ENCODE measurements at regions not wholly inside any gene's neighbourhood (a gene's known extent, or its start where the extent isn't known, plus 50 kb on each side); places are given as distances from the start of the nearest gene placed in this dataset.

DNA sequence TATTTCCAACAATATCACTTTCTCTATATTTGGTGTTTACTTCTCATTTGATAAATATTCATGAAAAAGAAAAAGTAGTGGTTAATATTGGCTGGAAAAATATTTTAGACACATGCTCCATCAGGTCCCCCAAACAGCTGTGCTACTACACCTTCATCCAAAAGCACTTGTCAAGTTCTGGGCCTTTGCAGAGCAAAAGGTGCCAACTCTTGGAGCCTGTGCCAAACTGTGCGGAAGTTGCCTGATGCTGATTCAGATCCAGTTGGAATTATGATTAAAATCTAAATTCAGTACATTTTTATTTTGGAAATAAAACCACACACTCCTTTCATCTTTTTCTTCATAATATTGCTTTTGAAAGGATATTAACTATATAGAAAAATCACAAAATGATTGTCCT is 1497.4 kb upstream of the CADM2 start:
- H3K9me3 ChIP-seq (ENCODE audit: low read length), result no peaks in the 10 kb centered on the region
- no peaks in the 10 kb centered on the region for H4K20me1 ChIP-seq (ENCODE audit: insufficient read depth, low read length)
- BruUV-seq (replicated peaks), result no TSS peak
- ChIA-PET POLR2A (no interaction called here), CTCF (ENCODE audit: unreplicated experiment) (no interaction called here)
- no peak overlapping the region for H3K4me2 ChIP-seq (ENCODE audit: low read length)
- intact Hi-C loops (cut with micrococcal nuclease; ENCODE audit: unreplicated experiment), result no loop called here
- H3K9me2 ChIP-seq (ENCODE audit: insufficient read depth, low read length), result no peaks in the 10 kb centered on the region
- no peaks in the 10 kb centered on the region for H3K79me2 ChIP-seq (ENCODE audit: insufficient read depth, low read depth, low read length)
- no peak overlapping the region for H3K27ac ChIP-seq (ENCODE audit: low read depth, low read length, poor library complexity, severe bottlenecking)
- TF ChIP-seq, protein P1, sequence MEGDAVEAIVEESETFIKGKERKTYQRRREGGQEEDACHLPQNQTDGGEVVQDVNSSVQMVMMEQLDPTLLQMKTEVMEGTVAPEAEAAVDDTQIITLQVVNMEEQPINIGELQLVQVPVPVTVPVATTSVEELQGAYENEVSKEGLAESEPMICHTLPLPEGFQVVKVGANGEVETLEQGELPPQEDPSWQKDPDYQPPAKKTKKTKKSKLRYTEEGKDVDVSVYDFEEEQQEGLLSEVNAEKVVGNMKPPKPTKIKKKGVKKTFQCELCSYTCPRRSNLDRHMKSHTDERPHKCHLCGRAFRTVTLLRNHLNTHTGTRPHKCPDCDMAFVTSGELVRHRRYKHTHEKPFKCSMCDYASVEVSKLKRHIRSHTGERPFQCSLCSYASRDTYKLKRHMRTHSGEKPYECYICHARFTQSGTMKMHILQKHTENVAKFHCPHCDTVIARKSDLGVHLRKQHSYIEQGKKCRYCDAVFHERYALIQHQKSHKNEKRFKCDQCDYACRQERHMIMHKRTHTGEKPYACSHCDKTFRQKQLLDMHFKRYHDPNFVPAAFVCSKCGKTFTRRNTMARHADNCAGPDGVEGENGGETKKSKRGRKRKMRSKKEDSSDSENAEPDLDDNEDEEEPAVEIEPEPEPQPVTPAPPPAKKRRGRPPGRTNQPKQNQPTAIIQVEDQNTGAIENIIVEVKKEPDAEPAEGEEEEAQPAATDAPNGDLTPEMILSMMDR (conservative IDR thresholded peaks at IDR 0.05; ENCODE audit: low read length), result no peak
- TF ChIP-seq EZH2phosphoT487 (IDR thresholded peaks at IDR 0.05; ENCODE audit: borderline replicate concordance, low read depth, low read length), result no peak
- H3K4me1 ChIP-seq (ENCODE audit: insufficient read depth, low read length, poor library complexity, severe bottlenecking), result no peaks in the 10 kb centered on the region
- no peak for DNase-seq (ENCODE audit: low spot score)
- no peak overlapping the region for H3K4me3 ChIP-seq (ENCODE audit: low read depth, low read length, poor library complexity, severe bottlenecking)
- no peaks in the 10 kb centered on the region for H3K36me3 ChIP-seq (ENCODE audit: insufficient read depth, low read length)
- no peak overlapping the region for H2AFZ ChIP-seq (ENCODE audit: low read length)

GRCh38 chr3:83477563-83477962 is 1481.2 kb upstream of the CADM2 start:
- Histone ChIP-seq H3K79me2 (ENCODE audit: insufficient read depth, low read depth, low read length) (no peaks in the 10 kb centered on the region), H2AFZ (ENCODE audit: low read length) (no peak overlapping the region), H4K20me1 (ENCODE audit: insufficient read depth, low read length) (no peaks in the 10 kb centered on the region), H3K36me3 (ENCODE audit: insufficient read depth, low read length) (no peaks in the 10 kb centered on the region), H3K27ac (ENCODE audit: low read depth, low read length, poor library complexity, severe bottlenecking) (no peak overlapping the region), H3K4me2 (ENCODE audit: low read length) (no peak overlapping the region), H3K4me1 (ENCODE audit: insufficient read depth, low read length, poor library complexity, severe bottlenecking) (no peaks in the 10 kb centered on the region), H3K9me2 (ENCODE audit: insufficient read depth, low read length) (no peaks in the 10 kb centered on the region), H3K9me3 (ENCODE audit: low read length) (no peaks in the 10 kb centered on the region), H3K4me3 (ENCODE audit: low read depth, low read length, poor library complexity, severe bottlenecking) (no peak overlapping the region)
- CTCF ChIA-PET (ENCODE audit: unreplicated experiment), result no interaction called here
- POLR2A ChIA-PET, result no interaction called here
- intact Hi-C loops (cut with micrococcal nuclease; ENCODE audit: unreplicated experiment), result no loop called here
- TF ChIP-seq, protein P1 (conservative IDR thresholded peaks at IDR 0.05; ENCODE audit: low read length), result no peak
- TF ChIP-seq EZH2phosphoT487 (IDR thresholded peaks at IDR 0.05; ENCODE audit: borderline replicate concordance, low read depth, low read length), result no peak
- no peak for DNase-seq (ENCODE audit: low spot score)
- no TSS peak for BruUV-seq (replicated peaks)

- TF ChIP-seq, protein P1 (conservative IDR thresholded peaks at IDR 0.05; ENCODE audit: low read length), result no peak
- no peak for TF ChIP-seq EZH2phosphoT487 (IDR thresholded peaks at IDR 0.05; ENCODE audit: borderline replicate concordance, low read depth, low read length)
- no peak overlapping the region for H3K4me2 ChIP-seq (ENCODE audit: low read length)
- H3K9me2 ChIP-seq (ENCODE audit: insufficient read depth, low read length), result no peaks in the 10 kb centered on the region
- intact Hi-C loops (cut with micrococcal nuclease; ENCODE audit: unreplicated experiment), result no loop called here
- DNase-seq (ENCODE audit: low spot score), result no peak
- no TSS peak for BruUV-seq (replicated peaks)
- no peak overlapping the region for H2AFZ ChIP-seq (ENCODE audit: low read length)
- H3K36me3 ChIP-seq (ENCODE audit: insufficient read depth, low read length), result no peaks in the 10 kb centered on the region
- H4K20me1 ChIP-seq (ENCODE audit: insufficient read depth, low read length), result no peaks in the 10 kb centered on the region
- H3K4me1 ChIP-seq (ENCODE audit: insufficient read depth, low read length, poor library complexity, severe bottlenecking), result no peaks in the 10 kb centered on the region
- H3K4me3 ChIP-seq (ENCODE audit: low read depth, low read length, poor library complexity, severe bottlenecking), result no peak overlapping the region
- no peak overlapping the region for H3K27ac ChIP-seq (ENCODE audit: low read depth, low read length, poor library complexity, severe bottlenecking)
- H3K79me2 ChIP-seq (ENCODE audit: insufficient read depth, low read depth, low read length), result no peaks in the 10 kb centered on the region
- no peaks in the 10 kb centered on the region for H3K9me3 ChIP-seq (ENCODE audit: low read length)
- CTCF ChIA-PET (ENCODE audit: unreplicated experiment), result no interaction called here
- POLR2A ChIA-PET, result no interaction called here
Measured at GRCh38 chr3:83482402-83483070, 1476.3 kb upstream of the CADM2 start.

Data from OCI-LY7 (cell line).